NCI-H1417 (cell line): ENCODE measurements at regions not wholly inside any gene's neighbourhood (a gene's known extent, or its start where the extent isn't known, plus 50 kb on each side); places are given as distances from the start of the nearest gene placed in this dataset.

Experiments
- DNase-seq, 3 experiments: peaks; one replicate each; lab custom pipeline; 2025; lab: John Stamatoyannopoulos, UW

DNA sequence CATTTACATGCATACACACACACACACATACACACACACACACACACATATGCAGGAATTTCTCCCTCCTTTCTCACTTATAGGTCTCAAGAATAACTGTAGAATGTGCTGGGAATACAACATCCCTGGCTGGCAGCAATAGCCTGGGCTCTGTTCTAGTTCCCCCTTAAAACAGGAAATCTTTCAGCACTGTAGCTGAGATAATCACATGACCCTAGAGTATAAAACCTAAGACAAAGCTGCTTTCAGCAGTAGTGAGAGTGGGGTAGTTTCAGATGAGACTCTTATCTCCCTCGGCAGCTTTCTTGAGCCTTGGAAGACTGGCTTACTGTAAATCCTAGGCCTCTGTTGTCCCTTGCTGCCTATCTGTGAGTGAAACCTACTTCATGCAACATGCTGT, 137.4 kb upstream of the AKR1E2 start:
- no peak for DNase-seq

DNA sequence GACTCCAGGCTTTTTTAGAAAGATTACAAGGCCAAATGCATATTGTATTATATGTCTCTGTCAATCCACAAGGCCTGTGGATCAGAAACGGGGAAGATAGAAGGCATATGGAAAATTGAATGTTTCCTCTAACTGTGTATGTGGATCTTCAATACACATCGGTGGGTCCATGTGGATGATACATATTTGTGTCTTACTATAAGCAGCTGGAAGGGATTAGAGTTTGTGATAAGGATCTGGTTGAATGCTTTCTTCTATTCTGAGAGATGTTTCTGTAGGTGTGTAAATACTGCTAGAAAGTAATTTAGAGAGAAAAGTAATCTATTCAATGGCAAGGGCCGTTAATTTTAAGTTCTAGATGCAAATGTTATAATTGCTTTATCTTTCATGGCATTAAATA, 137.8 kb upstream of the AKR1E2 start:
- DNase-seq = no peak

DNA sequence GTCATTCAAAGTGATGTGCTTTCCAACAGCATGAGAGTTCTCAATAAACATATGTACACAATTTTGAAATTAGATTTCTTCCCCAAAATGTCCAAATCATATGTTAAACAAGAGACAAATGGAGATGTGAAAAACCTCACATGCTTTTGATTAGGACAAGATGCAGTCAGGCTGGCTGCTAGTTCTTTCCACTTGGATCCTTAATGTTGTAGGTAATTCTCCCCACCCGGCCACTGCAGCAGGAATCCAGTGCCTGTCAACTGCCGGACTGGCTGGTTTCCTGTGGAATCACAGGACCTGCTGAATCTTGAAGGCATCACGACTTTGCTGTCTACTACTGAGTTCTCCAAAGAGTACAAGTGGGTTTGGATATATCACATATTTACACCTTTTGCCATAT, 138.6 kb upstream of the AKR1E2 start:
- no peak for DNase-seq

DNA sequence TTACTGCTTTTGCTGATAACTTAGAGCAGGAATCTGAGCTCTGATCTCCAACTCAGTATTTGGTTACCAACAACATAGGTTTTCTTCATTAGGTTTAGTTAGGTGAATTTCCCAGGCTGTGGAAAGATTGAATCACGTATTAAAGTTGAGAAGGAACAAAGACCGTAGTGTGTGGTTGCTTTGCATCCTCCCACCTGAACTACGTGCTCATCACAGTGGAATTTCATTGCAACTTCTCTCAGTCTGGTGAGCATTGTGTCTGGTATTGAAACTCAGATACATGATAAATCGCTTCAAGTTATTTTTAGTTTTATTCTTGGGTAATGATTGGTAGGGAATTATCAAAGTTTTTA, 139.4 kb upstream of the AKR1E2 start:
- no peak for DNase-seq

DNA sequence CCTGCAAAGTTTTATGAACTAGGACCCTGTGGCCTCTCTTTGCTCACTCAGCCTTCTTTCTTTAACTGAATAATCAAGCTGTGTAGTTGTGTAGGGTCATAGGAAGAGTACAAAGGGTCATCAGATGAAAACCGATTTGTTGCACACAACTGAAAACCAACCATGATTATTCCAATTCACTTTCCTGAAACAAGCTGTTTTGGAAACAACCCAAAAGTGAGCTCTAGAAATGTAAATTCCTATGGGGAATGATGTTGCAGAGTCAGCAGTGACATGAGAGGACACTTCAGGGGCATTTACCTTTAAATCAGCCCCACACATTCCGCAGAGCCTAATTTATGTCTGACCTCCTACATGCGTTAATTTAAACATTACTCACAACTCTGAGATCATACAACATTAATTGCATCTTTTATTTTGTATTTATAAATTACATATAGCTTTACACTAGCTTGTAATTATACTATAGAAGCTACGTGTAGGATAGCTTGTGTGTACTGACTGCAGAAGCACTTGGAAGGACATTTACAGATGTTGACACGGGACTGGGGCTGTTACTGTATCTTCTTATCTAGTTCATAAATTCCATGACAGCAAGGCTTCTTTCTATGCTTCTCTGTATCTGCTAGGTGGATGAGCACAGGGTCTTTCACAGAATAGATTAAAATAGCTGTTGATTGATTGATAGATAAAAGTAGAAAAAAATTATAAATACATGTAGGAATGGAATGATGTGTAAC, 139.9 kb upstream of the AKR1E2 start:
- no peak for DNase-seq

DNA sequence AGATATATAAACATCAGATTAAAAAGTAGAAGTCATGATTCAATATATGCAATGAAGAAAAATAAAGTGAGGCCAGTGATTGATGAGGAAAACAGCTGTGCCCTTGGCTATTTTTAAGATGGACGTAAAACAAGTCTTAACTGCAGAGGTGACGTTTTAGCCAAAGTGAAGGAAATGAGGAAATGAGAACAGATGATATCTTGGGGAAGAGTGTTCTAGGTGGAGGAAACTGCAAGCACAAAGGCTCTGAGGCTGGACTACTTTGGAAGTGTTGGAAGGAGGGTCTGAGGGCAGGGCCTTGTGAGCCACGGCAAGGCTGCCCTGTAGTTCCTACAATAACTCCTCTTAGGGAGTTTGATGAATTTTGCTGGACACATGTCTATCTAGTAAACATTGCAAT, 140.5 kb upstream of the AKR1E2 start:
- DNase-seq = no peak

DNA sequence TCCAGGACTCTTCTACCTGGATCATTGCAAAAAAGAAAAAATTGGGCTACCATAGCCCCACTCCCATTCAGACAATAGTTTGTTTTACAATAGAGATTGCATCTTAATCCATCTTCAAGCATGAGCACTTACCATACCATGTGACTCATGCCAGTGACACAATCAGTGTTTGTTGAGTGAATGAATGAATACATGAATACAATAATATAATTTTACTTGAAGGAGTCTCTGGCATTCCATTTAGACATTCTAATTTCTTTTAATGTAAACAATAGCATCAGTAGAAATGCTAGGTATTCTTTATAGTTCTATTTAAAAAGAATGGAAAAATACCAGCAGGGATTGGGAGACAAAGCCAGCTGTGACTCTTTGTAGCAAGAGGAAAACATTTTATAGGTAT, 141.6 kb upstream of the AKR1E2 start:
- no peak for DNase-seq

DNA sequence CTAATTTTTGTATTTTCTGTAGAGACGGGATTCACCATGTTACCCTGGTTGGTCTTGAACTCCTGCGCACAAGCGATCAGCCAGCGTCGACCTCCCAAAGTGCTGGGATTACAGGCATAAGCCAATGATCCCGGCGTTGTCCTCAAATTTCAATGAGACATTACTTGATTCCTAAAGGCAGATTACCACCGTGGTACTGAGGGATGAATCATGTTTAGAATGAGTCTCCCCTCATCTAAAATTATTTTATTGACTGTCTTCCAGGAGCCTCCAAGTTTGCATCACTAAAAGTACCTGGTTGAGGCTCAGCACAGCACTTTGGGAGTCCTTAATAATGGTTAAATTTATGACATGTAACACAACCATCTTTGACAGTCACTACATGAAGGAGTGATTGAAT, 142.2 kb upstream of the AKR1E2 start:
- no peak for DNase-seq

DNA sequence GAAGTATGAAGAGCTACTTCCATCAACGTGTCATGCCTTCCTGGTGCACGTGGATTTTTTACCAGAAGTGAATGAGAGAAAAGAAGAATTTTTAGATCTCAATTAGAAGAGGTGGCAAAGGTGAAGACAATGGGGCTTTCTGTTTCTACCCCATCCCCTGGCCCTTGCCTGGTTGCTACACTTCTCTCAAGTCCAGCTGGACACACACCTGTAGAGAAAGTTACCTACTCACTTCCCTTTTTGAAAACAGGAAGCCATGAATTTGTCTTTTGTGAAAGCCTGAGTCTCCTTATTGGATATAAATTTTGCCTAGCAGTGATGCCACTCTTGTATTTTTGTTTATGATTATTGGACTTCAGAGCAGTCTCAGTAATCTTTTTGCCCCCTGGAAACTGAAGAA, 142.9 kb upstream of the AKR1E2 start:
- no peak for DNase-seq

DNA sequence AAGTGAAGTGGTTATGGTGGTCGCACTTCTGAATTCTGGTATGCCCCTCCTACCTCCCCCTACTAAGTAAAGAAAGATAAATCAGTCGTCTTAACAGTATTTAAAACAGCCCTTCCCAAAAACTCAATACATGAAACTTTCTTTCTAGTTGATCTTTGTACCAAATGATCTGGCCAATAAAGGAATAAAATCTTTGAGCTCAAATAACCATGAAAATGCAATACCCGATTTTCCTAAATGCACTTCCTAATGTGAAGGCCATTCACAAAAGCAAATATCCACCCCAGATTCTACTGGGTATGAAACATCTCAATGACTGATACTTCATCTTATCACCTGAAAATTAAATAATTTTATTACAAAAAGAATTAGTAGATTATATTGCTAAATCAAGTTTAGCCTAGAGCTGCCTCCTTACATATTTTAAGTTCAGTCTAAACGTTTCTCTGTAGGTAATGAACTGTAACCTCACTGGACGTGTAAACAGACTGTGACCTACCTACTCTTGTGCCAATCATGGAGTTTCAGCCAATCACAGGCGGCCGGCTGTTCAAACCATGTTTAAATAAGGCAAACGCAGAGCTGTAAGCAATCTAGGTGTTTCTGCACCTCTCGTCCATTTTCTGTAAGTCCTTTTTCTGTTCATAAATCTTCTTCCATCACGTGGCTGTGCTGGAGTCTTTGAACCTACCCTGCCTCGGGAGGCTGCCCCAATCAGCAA, 146.9 kb upstream of the AKR1E2 start:
- DNase-seq = no peak

DNA sequence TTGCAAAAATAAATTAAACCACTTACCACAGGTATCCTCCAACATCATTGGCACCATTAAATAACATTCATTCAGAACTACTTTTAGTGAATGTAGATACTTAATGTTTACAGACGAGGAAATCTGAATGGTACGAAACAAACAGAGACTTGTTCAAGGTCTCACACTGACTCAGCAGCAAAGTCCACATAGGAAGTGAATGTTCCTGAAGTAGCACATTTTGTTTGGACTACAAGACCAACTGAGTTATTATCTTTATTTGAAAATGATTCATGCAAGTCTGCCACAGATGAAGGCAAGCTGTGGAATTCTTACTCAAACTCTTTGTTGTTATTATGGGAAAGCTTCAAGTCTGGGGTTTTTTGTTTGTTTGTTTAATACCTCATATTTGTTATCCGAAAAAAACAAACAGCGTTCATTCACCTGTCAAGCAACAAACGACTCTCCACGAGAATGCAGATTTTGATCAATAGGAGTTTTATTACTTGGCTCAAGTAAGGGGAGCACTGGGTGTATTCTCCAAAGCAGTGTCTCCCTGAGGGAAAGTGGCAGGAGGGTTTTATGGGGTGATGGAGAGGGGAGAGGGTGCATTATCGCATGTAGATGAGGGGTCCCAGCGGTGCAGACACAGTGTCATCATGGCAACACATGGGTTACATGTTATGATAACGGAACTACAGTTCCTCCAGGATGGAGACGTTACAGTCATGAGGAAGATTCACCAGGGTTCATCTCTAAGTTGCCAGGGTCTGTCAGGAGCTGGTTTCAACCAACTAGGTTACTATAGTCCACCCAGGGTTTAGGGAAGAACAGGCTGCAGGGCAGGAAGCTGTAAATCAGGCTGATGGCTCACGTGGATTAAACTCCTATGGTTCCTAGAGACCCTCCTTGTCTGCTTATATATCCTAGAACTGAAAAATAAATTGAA, 147.7 kb upstream of the AKR1E2 start:
- DNase-seq = no peak

DNA sequence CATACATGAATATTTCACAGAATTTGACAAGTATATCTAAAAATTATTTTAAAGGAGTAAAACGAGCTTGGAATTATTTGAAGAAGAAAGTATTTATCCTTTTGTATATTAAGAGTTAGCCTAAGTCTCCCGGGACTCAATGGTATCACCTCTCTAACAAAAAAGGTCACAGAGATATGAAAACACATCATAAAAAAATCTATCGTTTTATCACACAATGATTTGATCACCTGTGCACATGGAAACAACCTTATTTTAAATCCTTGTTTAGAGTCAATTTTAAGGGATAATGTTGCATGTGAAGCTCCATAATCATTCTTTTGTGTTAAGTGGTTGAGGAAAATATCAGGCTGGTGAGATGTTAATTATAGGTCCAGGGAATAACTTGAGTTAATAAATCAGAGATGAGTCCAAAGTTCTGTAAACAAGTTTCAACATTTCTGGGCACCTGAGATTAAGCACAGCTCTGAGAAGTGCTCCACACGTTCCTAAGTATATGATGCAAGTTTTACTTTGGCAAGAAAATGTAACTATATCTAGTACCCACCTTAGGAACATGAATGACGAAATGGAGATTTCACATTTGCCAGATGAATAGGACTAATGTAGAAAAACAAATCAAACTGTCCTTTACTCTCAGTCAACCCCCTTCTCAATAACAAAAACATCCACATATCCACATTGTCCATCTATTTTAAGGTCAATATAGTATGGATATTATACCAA, 148.5 kb upstream of the AKR1E2 start:
- DNase-seq = peak in 1 of 3 experiments; percentile 9

DNA sequence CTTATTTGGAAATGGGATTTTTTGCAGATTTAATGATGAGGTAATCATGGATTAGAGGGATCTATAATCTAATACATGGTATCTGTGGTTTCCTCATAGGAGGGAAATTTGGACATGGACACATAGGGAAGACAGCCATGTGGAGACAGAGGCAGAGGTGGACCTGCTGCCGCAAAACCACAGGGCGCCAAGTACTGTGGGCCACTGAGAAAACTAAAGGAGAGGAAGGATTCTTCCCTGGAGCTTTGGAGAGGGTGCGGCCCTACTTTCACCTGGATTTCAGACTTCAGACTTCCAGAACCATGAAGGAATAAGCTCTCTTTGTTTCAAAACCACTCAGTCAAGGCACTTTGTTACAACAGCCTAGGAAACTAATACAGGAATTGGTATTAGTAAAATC, 149.4 kb upstream of the AKR1E2 start:
- DNase-seq = no peak

DNA sequence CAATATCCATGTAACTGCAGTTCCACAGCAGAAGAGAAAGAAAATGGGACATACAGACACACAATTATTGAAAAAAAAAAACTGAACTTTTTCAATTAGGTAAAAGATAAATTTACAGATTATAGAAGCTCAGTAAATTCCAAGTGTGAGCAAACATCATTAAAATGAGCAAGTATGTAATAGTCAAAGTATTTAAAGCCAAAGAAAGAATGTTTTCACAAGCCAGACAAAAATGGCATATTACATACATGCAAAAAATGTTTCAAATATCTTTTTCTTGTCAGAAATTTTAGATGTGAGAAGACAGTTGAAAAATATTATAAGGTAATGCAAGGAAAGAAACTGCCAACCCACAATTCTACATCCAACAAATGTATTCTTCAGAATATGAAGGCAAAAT, 150.2 kb upstream of the AKR1E2 start:
- DNase-seq = no peak

DNA sequence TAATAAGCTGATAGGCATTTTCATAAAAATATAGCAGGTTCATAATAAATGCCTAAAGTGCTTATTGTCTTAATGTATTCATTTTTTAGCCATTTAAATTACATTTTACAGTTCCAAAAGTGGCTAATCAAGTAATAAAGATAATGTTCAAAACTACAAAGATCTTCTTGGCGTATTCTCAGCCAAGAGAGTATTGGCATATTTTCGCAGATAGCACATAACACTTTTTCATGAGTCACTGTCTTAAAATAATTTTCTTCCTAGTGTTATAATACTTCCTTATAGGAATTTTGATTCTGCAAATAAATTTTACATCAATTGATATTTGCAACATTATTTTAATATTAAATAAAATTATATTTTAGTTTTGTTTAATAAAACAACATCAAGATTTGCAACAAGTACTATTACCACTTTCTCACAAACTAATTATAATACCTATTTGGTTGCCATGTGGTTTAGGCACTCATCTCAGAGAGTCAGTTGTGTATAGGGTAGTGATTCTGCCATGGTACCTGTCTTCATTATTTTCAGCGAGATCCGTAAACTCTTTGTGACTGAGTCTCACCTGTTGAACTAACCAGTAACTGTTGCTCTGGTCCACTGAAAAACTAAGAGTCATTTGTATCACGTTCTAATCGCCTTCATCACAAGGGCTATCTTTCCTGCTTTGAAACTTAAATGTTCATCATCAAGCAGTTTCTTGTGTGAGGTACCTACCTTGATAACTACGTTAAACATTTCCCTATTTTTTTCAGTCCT, 152.5 kb upstream of the AKR1E2 start:
- DNase-seq = no peak

DNA sequence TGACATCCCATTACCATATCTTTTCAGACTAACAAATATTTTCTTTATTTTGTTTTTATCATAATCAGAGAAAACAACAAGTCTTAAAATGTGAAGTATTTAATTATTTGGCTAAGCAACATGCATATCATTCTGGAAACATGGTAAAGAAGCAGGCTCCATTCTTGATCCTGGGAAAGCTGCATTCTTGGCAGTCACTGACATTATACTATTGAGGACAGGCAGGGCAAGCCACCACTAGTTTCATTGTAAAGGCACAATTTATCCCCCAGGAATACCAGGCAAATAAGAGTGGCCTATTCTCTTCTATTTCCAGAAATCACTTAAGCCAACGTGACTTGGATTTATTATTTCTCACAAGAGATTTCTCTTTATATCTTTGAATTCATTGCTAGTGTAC, 153.8 kb upstream of the AKR1E2 start:
- no peak for DNase-seq

DNA sequence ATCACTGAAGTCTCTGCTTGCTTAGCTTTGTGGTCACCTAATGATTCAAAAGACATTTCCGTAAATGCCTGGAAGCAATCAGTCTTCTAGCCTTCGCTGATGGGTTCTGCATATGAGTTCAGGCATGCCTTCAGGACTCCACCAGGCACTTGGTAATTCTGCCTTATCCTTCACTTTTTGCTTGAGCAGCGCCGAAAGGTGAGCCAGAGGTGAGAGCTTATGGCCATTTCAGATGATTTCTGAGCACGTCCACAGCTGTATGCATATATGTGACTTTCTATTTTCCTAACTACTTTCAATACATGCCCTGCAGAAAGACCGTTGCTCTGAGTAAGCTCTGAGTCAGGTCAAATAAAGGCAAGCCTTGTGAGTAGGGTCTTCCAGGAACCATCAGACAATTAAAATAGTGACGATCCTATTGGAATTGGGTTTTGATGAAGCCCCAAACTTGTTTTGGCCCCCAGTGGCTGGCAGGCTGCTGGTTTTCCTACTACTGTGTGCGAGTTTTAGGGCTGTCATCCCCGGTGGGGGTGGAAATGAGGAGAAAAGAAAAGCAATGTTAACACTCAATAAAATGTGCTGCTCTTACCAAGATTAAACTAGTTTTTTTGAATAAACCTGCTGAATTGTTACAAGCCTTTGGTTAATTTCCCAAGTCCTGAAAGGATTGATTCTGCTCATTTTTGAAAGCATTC, 154.4 kb upstream of the AKR1E2 start:
- no peak for DNase-seq

DNA sequence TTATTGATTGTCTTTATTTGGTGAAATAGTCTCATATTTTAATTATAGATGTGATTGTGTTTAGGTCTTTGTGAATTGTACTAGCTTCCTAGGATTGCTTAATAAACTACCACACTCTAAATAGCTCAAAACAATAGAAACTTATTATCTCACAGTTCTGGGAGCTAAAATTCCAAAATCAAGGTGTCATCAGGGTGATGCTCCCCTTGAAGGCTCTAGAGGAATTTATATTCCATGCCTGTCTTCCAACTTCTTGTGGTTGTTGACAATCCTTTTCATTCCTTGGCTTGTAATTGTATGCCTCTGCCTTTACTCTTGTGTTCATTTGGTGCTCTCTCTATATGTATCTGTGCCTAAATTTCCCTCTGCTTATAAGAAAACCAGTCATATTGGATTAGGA, 155.3 kb upstream of the AKR1E2 start:
- DNase-seq = no peak

DNA sequence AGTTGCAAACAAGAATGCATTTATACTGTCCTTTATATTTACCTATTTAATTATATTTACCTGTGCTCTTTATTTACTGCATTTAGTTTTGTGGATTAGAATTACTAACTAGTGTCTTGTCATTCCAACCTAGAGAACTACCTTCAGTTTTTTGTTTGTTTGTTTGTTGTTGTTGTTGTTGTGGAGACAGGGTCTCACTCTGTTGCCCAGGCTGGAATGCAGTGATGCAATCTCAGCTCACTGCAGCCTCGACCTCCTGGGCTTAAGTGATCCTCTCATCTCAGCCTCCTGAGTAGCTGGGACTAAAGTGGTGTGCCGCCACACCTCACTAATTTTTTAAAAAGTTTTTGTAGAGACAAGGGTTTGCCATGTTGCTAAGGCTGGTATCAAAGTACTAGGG, 156.4 kb upstream of the AKR1E2 start:
- DNase-seq = no peak

DNA sequence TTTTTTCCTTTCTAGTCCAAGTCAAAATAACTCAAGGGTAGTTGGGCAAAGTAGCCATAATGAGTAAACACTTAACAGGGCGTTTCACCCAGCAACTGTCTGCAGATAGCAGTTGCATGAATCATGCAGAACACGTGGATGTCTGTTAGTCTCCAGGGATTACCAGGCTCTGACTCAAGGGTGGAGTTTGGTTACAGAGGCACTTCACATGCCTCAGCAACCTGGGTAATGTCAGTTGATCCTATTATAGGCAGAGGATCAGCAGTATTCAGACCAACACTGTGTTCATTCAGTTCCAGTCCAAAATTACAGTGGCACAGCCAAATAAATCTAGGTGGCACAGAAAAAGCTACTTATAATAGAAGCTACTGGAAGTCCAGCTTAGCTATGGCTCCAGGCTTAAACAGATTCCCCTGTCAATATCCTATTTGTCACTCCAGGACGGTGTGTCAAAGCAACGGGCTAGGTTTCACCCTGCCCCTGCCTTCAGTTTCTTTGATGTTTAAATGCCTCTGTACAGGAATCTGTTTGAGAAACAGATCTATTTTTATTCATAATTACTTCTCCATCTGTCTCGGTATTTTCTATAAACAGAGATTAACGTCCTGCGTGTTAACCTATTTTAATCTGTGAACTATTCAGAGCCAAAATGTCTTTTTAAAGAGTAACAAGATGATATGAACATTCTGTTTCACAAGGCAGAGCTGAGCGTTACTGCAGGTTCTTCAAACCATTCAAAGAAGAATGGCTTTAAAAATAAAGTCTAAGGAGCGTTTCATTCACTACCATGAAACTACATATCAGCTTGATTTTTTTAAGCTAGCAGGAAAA, 162.6 kb upstream of the AKR1E2 start:
- peak; percentile 16 to 89 (median 71) for DNase-seq
